Spleen (tissue), 7 donors: ENCODE measurements at regions not wholly inside any gene's neighbourhood (a gene's known extent, or its start where the extent isn't known, plus 50 kb on each side); places are given as distances from the start of the nearest gene placed in this dataset.

Source experiments
- POLR2A ChIP-seq, 3 donors: fragments of 450-650 bp; IDR thresholded peaks; one replicate each; pipeline ENCODE4 v1.5.1; 2017; ENCODE audit warnings: antibody characterized with exemption in 3 of 3, mild to moderate bottlenecking in 1 of 3
- POLR2AphosphoS5 ChIP-seq, 3 donors: sonication (generic); formaldehyde crosslinking; IDR thresholded peaks; one replicate each; pipeline ENCODE4 v1.5.1; 2017; ENCODE audit warnings: antibody characterized with exemption in 3 of 3
- TF ChIP-seq, protein P1 (sequence below), 11 experiments: fragments of 200-600 bp in 7 of 11; fragments of 450-650 bp in 4 of 11; sonication (generic) in 4 of 11; IDR thresholded peaks in 8 of 11; conservative IDR thresholded peaks in 3 of 11; 1 replicate in 7 of 11; 2 replicates in 4 of 11; pipeline versions ENCODE4 v1.4.0 to v1.8.0; 2016 to 2021; ENCODE audit warnings: antibody characterized with exemption in 11 of 11, inconsistent platforms in 4 of 11, mild to moderate bottlenecking in 1 of 11
- donor health status: DM: no; HTN: no; CAD: no; lungs with moderate emphysema.
- donor health status: DM: no; HTN: no; CAD: no.
- donor health status: DM: no; HTN: no; CAD: no.

DNA sequence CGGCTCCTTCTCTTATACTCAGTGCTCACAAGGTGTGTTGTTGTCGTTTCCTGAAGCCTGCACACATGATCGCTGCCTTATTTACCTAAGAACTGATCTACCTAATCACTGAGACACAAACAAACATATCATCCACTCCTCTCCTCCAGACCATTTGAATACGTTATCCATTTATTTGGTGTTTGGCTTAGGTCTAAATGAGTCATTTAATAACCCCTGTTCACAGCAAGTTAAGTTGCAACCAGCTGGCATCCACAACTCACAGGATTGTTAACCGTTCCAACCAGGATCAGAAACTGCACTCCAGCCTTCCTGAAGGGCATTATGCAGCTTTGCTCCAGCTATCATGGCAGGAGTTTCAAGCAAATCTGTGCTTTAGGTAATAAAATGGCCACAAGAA is 511.1 kb upstream of the MAP3K7 start:
- TF ChIP-seq, protein P1, sequence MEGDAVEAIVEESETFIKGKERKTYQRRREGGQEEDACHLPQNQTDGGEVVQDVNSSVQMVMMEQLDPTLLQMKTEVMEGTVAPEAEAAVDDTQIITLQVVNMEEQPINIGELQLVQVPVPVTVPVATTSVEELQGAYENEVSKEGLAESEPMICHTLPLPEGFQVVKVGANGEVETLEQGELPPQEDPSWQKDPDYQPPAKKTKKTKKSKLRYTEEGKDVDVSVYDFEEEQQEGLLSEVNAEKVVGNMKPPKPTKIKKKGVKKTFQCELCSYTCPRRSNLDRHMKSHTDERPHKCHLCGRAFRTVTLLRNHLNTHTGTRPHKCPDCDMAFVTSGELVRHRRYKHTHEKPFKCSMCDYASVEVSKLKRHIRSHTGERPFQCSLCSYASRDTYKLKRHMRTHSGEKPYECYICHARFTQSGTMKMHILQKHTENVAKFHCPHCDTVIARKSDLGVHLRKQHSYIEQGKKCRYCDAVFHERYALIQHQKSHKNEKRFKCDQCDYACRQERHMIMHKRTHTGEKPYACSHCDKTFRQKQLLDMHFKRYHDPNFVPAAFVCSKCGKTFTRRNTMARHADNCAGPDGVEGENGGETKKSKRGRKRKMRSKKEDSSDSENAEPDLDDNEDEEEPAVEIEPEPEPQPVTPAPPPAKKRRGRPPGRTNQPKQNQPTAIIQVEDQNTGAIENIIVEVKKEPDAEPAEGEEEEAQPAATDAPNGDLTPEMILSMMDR (IDR thresholded peaks at IDR 0.05 in 8 of 11, conservative IDR thresholded peaks at IDR 0.05 in 3 of 11) = no peak
- no peak for TF ChIP-seq POLR2AphosphoS5 (IDR thresholded peaks at IDR 0.05)
- no peak for TF ChIP-seq POLR2A (IDR thresholded peaks at IDR 0.05)
